Activated CD4-positive, alpha-beta T cell treated with anti-CD3 and anti-CD28 coated beads, Interleukin-2, amount 10 ng/mL, durations not matched to agents 24 days and 14 days (primary cell): ENCODE measurements at regions not wholly inside any gene's neighbourhood (a gene's known extent, or its start where the extent isn't known, plus 50 kb on each side); places are given as distances from the start of the nearest gene placed in this dataset.

Experiments used
- DNase-seq: peaks from one replicate; pipeline ENCODE4 v3.0.0; 2022
- H3K27ac Mint-ChIP-seq: one replicate; pipeline ENCODE4 v1.8.0; 2022; ENCODE audit warnings: mild to moderate bottlenecking, mixed read lengths
- H3K27me3 Mint-ChIP-seq: one replicate; pipeline ENCODE4 v1.8.0; 2022; ENCODE audit warnings: mixed read lengths
- H3K36me3 Mint-ChIP-seq: one replicate; pipeline ENCODE4 v1.8.0; 2022; ENCODE audit warnings: low read depth, mild to moderate bottlenecking, mixed read lengths
- H3K4me1 Mint-ChIP-seq: one replicate; pipeline ENCODE4 v1.8.0; 2021; ENCODE audit warnings: mixed read lengths
- H3K4me3 Mint-ChIP-seq: one replicate; pipeline ENCODE4 v1.8.0; 2022; ENCODE audit warnings: mild to moderate bottlenecking, moderate library complexity, mixed read lengths
- H3K9me3 Mint-ChIP-seq: one replicate; pipeline ENCODE4 v1.8.0; 2021; ENCODE audit warnings: mixed read lengths
- intact Hi-C: fragments of 100-400 bp; cut with micrococcal nuclease; formaldehyde crosslinking; loops from one replicate; pipeline ENCODE4 v1.15.1; 2023

DNA sequence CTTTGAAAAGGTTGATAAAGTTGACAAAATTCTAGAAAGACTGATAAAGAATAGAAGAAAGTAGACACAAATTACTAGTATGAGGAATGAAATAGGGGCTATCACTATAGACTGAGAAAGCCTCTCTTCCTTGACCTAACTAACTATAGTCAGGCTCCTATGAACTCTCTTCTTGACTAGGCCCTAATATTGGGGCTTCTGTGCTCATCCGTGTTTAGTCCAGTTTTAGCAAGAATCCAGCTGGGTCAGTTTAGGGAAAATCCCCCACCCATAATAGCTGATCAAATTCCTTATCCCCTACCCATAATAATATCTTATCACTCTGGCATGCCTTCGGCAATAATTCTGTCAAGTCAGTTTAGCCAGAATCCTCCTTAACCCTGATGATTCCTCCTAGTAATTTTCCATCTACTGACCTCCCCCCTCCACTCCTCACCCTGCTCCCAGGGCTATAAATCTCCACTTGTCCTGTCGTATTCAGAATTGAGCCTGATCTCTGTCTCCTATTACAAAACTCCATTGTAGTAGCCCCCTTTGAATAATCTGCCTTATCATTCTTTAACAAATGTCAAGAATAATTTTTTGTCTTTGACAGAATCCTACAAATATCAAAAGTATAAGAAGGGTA is 138.1 kb downstream of the TFAP2A start:
- DNase-seq, result no peak
- H3K9me3 Mint-ChIP-seq, result no peaks in the 10 kb centered on the region
- no peaks in the 10 kb centered on the region for H3K27me3 Mint-ChIP-seq
- intact Hi-C loops, result no loop called here
- no peaks in the 10 kb centered on the region for H3K4me1 Mint-ChIP-seq
- no peak overlapping the region for H3K4me3 Mint-ChIP-seq
- no peaks in the 10 kb centered on the region for H3K36me3 Mint-ChIP-seq
- H3K27ac Mint-ChIP-seq, result no peak overlapping the region

DNA sequence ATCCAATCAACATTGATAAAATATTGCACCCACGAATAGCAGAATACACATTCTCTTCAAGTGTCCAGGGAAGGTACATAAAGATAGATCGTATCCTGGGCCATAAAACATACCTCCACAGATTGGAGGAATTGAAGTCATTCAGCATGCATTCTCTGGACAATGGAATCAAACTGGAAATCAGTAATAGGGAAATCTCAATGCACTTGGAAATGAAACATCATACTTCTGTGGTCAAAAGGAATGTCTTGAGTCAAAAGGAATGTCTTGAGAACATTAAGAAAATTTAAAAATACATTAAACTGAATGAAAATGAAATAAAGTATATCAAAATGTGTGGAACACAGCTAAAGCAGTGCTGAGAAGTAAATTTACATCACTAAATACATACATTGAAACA is 138.8 kb downstream of the TFAP2A start:
- Mint-ChIP-seq H3K27me3 (no peaks in the 10 kb centered on the region), H3K4me1 (no peaks in the 10 kb centered on the region), H3K36me3 (no peaks in the 10 kb centered on the region), H3K27ac (no peak overlapping the region), H3K9me3 (no peaks in the 10 kb centered on the region), H3K4me3 (no peak overlapping the region)
- DNase-seq, result no peak
- intact Hi-C loops, result no loop called here

DNA sequence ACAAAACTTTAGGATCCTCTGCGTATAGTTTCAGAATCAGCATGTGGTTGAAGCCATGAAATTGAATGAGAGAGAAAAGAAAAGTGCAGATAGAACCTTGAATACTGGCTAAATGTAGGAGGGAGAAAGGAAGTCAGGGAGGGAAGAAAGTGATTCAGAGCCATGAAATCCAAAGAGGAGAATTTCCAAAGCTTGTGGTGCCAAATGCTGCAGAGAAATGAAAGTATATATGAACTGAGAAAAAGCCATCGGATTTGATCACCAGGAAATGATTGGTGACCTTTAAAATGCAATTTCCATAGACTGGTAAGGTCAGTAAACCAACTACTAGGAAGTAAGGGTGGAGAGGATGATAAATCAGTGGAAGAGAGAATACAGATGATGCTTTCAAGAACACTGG is 142.3 kb downstream of the TFAP2A start:
- H3K27me3 Mint-ChIP-seq, result no peaks in the 10 kb centered on the region
- no peaks in the 10 kb centered on the region for H3K36me3 Mint-ChIP-seq
- no peaks in the 10 kb centered on the region for H3K9me3 Mint-ChIP-seq
- H3K4me1 Mint-ChIP-seq, result no peaks in the 10 kb centered on the region
- H3K27ac Mint-ChIP-seq, result no peak overlapping the region
- intact Hi-C loops, result no loop called here
- DNase-seq, result no peak
- no peak overlapping the region for H3K4me3 Mint-ChIP-seq

DNA sequence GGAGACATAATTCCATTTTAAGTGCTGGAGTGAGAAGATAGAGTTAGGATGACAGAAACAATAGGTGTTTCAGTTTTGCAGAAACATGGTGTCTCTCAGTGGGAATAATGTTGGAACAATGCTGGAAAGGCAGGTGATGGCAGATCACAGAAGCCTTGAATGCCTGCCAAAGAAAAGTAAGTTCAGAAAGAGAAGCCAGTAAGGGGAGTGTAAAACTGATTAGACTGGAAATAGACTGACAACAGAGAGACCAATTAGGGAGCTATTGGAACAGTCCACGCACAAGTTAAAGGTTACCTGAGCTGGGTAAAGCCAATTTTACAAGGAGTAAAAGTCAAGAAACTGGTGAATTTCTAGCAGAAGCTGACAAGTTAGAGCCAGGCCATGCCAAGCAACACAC is 142.9 kb downstream of the TFAP2A start:
- H3K9me3 Mint-ChIP-seq, result no peaks in the 10 kb centered on the region
- no peaks in the 10 kb centered on the region for H3K36me3 Mint-ChIP-seq
- no peak for DNase-seq
- no peak overlapping the region for H3K27ac Mint-ChIP-seq
- intact Hi-C loops, result no loop called here
- H3K4me3 Mint-ChIP-seq, result no peak overlapping the region
- no peaks in the 10 kb centered on the region for H3K4me1 Mint-ChIP-seq
- H3K27me3 Mint-ChIP-seq, result no peaks in the 10 kb centered on the region

DNA sequence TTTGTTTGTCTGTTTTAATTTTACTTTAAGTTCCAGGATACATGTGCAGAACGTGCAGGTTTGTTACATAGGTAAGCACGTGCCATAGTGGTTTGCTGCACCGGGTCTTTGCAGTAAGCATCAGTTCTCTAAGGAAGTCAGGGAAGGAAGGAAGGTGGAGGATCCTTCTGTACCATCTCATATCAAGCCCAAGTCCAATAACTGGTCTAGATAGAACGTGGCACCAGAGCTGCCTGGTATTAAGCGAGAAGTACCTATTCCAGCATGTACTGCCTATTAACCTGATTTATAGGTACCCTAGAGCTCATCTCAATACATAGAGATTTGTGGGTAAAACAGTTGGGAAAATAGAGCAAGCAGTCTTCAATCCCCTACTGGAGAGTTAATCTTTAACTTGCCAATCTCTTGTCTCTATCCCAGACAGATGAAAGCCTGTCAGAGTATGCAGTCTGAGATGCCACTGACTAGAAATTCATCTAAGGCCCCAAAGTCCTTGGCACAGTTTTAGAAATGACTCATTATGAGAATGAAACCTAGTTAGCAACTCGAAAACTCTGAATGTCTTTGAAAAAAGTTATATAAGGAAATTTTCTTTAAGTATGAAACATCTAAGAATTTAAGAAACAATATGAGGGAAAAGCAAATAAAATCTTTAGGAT is 144.9 kb downstream of the TFAP2A start:
- DNase-seq, result no peak
- no peak overlapping the region for H3K4me3 Mint-ChIP-seq
- no peaks in the 10 kb centered on the region for H3K4me1 Mint-ChIP-seq
- no peak overlapping the region for H3K27ac Mint-ChIP-seq
- H3K36me3 Mint-ChIP-seq, result no peaks in the 10 kb centered on the region
- intact Hi-C loops, result no loop called here
- H3K9me3 Mint-ChIP-seq, result peaks cover 2% of the 10 kb centered on the region
- no peaks in the 10 kb centered on the region for H3K27me3 Mint-ChIP-seq

- Mint-ChIP-seq H3K27ac (no peak overlapping the region), H3K4me3 (no peak overlapping the region), H3K4me1 (no peaks in the 10 kb centered on the region), H3K9me3 (peaks cover 6% of the 10 kb centered on the region), H3K36me3 (no peaks in the 10 kb centered on the region), H3K27me3 (no peaks in the 10 kb centered on the region)
- intact Hi-C loops, result no loop called here
- DNase-seq, result no peak
Observed at GRCh38 chr6:10268611-10269310, 146.1 kb downstream of the TFAP2A start.

GRCh38 chr6:10268111-10268510 is 146.8 kb downstream of the TFAP2A start:
- no peaks in the 10 kb centered on the region for H3K36me3 Mint-ChIP-seq
- no peaks in the 10 kb centered on the region for H3K27me3 Mint-ChIP-seq
- no peak overlapping the region for H3K4me3 Mint-ChIP-seq
- DNase-seq, result no peak
- H3K4me1 Mint-ChIP-seq, result no peaks in the 10 kb centered on the region
- no peak overlapping the region for H3K27ac Mint-ChIP-seq
- peaks cover 6% of the 10 kb centered on the region for H3K9me3 Mint-ChIP-seq
- intact Hi-C loops, result no loop called here

DNA sequence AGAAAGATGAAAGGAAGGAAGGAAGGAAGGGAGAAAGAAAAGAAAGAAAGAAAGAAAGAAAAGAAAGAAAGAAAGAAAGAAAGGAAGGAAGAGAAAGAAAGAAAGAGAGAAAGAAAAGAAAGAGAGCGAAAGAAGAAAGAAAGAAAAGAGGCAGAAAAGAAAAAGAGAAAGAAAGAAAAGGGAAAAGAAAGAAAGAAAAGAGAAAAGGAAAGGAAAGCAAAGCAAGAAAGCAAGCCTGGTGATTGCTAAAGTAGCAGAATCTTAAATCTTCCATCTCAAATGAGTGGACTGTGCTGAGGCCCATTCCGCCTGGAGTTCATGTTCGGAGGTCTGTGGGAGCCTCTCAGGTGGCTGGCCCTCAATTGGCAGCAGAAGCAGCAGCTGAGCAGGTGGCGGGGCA is 148.4 kb downstream of the TFAP2A start:
- H3K4me3 Mint-ChIP-seq, result no peak overlapping the region
- DNase-seq, result no peak

DNA sequence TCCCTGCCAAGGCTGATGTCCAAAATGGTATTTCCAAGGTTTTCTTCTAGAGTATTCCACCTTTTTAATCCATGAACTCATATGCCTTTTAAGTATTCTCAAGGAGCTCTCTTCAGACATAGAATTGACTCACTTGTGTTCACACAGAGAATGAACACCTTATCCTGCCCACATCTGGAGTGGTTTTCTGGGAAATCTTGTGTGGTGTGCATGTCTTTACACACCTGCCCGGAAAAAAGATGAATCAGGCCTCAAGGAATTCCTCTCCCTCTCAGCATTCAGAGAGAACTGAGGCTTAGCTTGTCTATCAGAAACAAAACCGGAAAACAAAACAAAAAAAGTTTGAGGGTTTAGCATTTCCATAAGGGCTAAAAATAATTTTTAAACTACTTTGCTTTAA is 148.8 kb downstream of the TFAP2A start:
- H3K27ac Mint-ChIP-seq, result no peak overlapping the region
- no peaks in the 10 kb centered on the region for H3K27me3 Mint-ChIP-seq
- DNase-seq, result no peak
- H3K9me3 Mint-ChIP-seq, result peaks cover 6% of the 10 kb centered on the region
- H3K4me3 Mint-ChIP-seq, result no peak overlapping the region
- no peaks in the 10 kb centered on the region for H3K4me1 Mint-ChIP-seq
- no peaks in the 10 kb centered on the region for H3K36me3 Mint-ChIP-seq
- intact Hi-C loops, result no loop called here

More for the DNA sequence above, 148.4 kb downstream of the TFAP2A start:
- Mint-ChIP-seq H3K27me3 (no peaks in the 10 kb centered on the region), H3K27ac (no peak overlapping the region), H3K36me3 (no peaks in the 10 kb centered on the region), H3K4me1 (no peaks in the 10 kb centered on the region), H3K9me3 (peaks cover 6% of the 10 kb centered on the region)
- intact Hi-C loops, result no loop called here

GRCh38 chr6:10262505-10262904 is 152.4 kb downstream of the TFAP2A start:
- H3K27ac Mint-ChIP-seq, result no peak overlapping the region
- H3K36me3 Mint-ChIP-seq, result no peaks in the 10 kb centered on the region
- no peak for DNase-seq
- intact Hi-C loops, result no loop called here
- H3K4me1 Mint-ChIP-seq, result no peaks in the 10 kb centered on the region
- no peaks in the 10 kb centered on the region for H3K27me3 Mint-ChIP-seq
- peaks cover 6% of the 10 kb centered on the region for H3K9me3 Mint-ChIP-seq
- H3K4me3 Mint-ChIP-seq, result no peak overlapping the region

DNA sequence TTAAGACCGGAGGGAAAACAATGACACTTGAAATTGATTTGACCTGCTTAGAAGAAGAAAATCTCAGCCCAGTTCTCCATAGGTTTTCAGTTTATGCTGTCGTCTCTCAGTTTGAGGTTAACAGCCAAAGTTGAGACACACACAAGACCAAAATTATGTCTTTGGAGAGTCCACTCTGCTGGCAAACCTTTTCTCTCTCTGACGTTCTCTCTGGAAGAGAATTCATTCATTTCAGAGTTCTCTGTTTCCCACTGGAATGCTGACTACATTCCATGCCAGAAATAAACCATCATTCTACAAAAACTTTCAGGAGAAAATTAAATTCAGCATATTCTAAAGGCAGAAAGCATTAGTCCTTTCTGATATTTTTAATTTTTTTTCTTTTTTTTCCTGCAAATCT is 155.2 kb downstream of the TFAP2A start:
- Mint-ChIP-seq H3K27me3 (no peaks in the 10 kb centered on the region), H3K36me3 (no peaks in the 10 kb centered on the region), H3K4me3 (no peak overlapping the region), H3K9me3 (peaks cover 3% of the 10 kb centered on the region), H3K27ac (no peak overlapping the region), H3K4me1 (no peaks in the 10 kb centered on the region)
- intact Hi-C loops, result loop anchor here (5.0 kb wide), 1 partner anchor 168 kb away; no protein-coding TSS in a partner anchor
- peak; percentile 12 for DNase-seq

DNA sequence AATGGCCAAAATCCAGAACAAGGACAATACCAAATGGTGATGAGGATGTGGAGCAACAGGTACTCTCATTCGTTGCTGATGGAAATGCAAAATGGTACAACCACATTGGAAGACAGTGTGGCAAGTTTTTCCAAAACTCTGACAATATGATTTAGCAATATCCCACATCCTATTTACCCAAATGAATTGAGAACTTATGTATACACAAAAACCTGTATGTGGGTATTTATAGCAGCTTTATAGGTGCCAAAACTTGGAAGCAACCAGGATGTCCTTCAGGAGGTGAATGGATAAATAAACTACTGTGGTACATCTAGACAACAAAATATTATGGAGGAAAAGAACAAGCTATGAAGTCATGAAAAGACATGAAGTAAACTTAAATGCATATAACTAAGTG is 156.5 kb downstream of the TFAP2A start:
- Mint-ChIP-seq H3K27ac (no peak overlapping the region), H3K9me3 (no peaks in the 10 kb centered on the region), H3K4me3 (no peak overlapping the region), H3K36me3 (no peaks in the 10 kb centered on the region), H3K27me3 (no peaks in the 10 kb centered on the region), H3K4me1 (no peaks in the 10 kb centered on the region)
- intact Hi-C loops, result loop anchor here (5.0 kb wide), 1 partner anchor 169 kb away; no protein-coding TSS in a partner anchor
- no peak for DNase-seq

DNA sequence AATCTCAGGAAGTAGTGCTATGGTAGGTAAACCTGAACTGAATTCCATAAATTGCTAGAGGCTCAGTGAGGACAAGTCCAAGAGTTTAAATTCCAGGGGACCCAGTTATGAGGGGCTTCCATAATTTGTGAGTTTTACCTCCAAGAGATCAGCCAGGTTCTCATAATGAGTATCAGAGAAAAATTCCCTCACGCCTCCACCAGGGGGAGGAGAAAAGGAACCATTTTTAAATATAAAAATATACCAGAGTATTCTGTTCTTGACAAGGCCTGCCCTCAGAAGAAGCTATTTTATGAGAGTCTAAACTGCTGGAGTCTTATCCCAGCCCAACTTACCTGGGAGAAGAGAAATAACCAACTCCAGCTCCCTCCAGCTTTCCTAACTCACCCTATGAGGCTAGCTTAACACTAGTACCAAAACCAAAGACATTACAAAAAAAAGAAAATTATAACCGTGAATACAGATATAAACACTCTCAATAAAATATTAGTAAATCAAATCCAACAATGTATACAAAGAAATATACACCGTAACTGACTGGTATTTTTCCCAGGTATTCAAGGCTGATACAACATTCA is 158.7 kb downstream of the TFAP2A start:
- Mint-ChIP-seq H3K9me3 (no peaks in the 10 kb centered on the region), H3K36me3 (no peaks in the 10 kb centered on the region), H3K4me3 (no peak overlapping the region), H3K27ac (no peak overlapping the region), H3K4me1 (no peaks in the 10 kb centered on the region), H3K27me3 (no peaks in the 10 kb centered on the region)
- peak; percentile 53 for DNase-seq
- intact Hi-C loops, result loop anchor here (5.0 kb wide), 1 partner anchor 171 kb away; no protein-coding TSS in a partner anchor

DNA sequence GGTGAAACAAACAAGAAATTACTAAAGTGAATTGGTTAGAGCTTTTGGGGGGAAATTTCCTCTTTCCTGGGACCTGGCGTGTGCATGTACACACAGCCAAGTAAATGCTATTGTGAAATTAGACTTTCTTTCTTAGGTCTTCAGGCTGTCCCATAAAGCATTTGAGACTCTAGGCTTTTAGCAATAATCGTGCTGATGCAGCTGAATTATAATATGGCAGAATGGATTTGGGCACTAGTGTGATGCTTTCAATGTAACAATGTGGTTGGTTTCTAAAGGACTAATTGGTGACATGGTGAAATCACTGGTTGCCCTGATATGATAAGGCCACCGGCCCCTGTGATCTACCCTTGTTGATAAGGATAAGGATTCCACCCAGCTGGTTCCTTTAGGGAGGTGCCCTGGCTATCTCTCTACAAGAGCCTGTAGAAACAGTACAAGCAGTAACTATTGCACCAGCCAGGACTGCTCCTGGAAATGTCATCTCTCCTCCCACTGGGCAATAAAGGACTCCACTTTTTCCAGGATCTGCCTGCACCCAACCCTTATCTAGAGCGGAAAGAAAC is 164.1 kb downstream of the TFAP2A start:
- no peaks in the 10 kb centered on the region for H3K36me3 Mint-ChIP-seq
- H3K27me3 Mint-ChIP-seq, result no peaks in the 10 kb centered on the region
- H3K4me1 Mint-ChIP-seq, result no peaks in the 10 kb centered on the region
- intact Hi-C loops, result no loop called here
- H3K4me3 Mint-ChIP-seq, result no peak overlapping the region
- no peaks in the 10 kb centered on the region for H3K9me3 Mint-ChIP-seq
- H3K27ac Mint-ChIP-seq, result no peak overlapping the region
- DNase-seq, result no peak
